Body of pancreas (tissue), 4 donors: ENCODE measurements at regions not wholly inside any gene's neighbourhood (a gene's known extent, or its start where the extent isn't known, plus 50 kb on each side); places are given as distances from the start of the nearest gene placed in this dataset.

Experiments used
- CTCF ChIP-seq, 7 experiments: fragments of 450-650 bp in 4 of 7; fragments of 200-600 bp in 3 of 7; sonication (generic) in 3 of 7; IDR thresholded peaks; one replicate each; pipeline ENCODE4 v1.5.1; 2016 to 2019; ENCODE audit warnings: antibody characterized with exemption in 7 of 7
- POLR2A ChIP-seq, 3 donors: fragments of 450-650 bp; IDR thresholded peaks; one replicate each; pipeline ENCODE4 v1.6.1; 2016; ENCODE audit warnings: antibody characterized with exemption in 3 of 3, mild to moderate bottlenecking in 2 of 3

DNA sequence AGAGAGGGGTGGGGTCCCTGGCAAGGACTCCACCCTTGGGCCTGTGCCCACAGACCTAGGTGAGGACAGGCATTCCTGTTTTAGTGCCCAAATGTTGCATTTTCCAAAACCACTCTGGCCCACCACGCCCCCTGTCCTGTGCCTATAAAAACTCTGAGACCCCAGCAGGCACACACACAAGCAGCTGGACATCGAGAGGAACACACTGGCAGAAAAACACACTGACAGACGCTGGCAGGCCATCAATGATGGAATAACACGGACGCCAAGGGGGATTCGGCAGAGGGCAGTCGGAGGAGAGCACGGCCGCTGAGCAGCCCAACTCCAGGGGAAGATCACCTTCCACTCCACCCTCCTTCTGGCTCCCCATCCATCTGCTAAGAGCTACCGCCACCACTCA lies 386.9 kb upstream of the AUTS2 start:
- TF ChIP-seq CTCF (IDR thresholded peaks at IDR 0.05) (no peak), POLR2A (IDR thresholded peaks at IDR 0.05) (no peak)
